ENCODE measurements at regions not wholly inside any gene's neighbourhood (a gene's known extent, or its start where the extent isn't known, plus 50 kb on each side); places are given as distances from the start of the nearest gene placed in this dataset.

- CTCF ChIA-PET = no interaction called here
- TF ChIP-seq CTCF (IDR thresholded peaks at IDR 0.05; ENCODE audit: control extremely low read depth, extremely low read depth, low read depth, missing control alignments) = no peak
Observed at GRCh38 chr14:104343294-104343625, 204.9 kb downstream of the KIF26A start.

GRCh38 chr14:104343690-104344640 is 205.6 kb downstream of the KIF26A start:
- POLR2A ChIA-PET = interaction anchor here (0.6 kb wide), 1 partner anchor 38 kb away, joined by 3 read pairs; no protein-coding TSS in a partner anchor
- no peak for TF ChIP-seq CTCF (IDR thresholded peaks at IDR 0.05; ENCODE audit: control extremely low read depth, extremely low read depth, low read depth, missing control alignments)
- no peak for DNase-seq (ENCODE audit: extremely low spot score)
- CTCF ChIA-PET = no interaction called here

More at GRCh38 chr14:104343294-104343625, 204.9 kb downstream of the KIF26A start:
- no peak for DNase-seq (ENCODE audit: extremely low spot score)
- POLR2A ChIA-PET = no interaction called here

- TF ChIP-seq CTCF (IDR thresholded peaks at IDR 0.05; ENCODE audit: control extremely low read depth, extremely low read depth, low read depth, missing control alignments) = no peak
- POLR2A ChIA-PET = no interaction called here
- CTCF ChIA-PET = interaction anchor here (1.0 kb wide), 1 partner anchor 17 kb away, joined by 3 read pairs; no protein-coding TSS in a partner anchor
- DNase-seq (ENCODE audit: extremely low spot score) = no peak
Observed at GRCh38 chr14:104344818-104345620, 206.6 kb downstream of the KIF26A start.

GRCh38 chr14:104345621-104346462 is 207.5 kb downstream of the KIF26A start:
- ChIA-PET POLR2A (no interaction called here), CTCF (interaction anchor here (1.0 kb wide), 1 partner anchor 18 kb away, joined by 3 read pairs; no protein-coding TSS in a partner anchor)
- TF ChIP-seq CTCF (IDR thresholded peaks at IDR 0.05; ENCODE audit: control extremely low read depth, extremely low read depth, low read depth, missing control alignments) = no peak
- DNase-seq (ENCODE audit: extremely low spot score) = no peak

- no peak for TF ChIP-seq CTCF (IDR thresholded peaks at IDR 0.05; ENCODE audit: control extremely low read depth, extremely low read depth, low read depth, missing control alignments)
- CTCF ChIA-PET = no interaction called here
- POLR2A ChIA-PET = no interaction called here
- no peak for DNase-seq (ENCODE audit: extremely low spot score)
Observed at GRCh38 chr14:104346608-104347007, 208.2 kb downstream of the KIF26A start.

GRCh38 chr14:104348741-104349140 is 210.4 kb downstream of the KIF26A start:
- POLR2A ChIA-PET = no interaction called here
- no peak for DNase-seq (ENCODE audit: extremely low spot score)
- CTCF ChIA-PET = no interaction called here
- TF ChIP-seq CTCF (IDR thresholded peaks at IDR 0.05; ENCODE audit: control extremely low read depth, extremely low read depth, low read depth, missing control alignments) = no peak
